ENCODE measurements at regions not wholly inside any gene's neighbourhood (a gene's known extent, or its start where the extent isn't known, plus 50 kb on each side); places are given as distances from the start of the nearest gene placed in this dataset.

GRCh38 chr20:1776681-1777475 lies 118.3 kb upstream of the SIRPA start:
- Histone ChIP-seq H3K4me3 (ENCODE audit: low read depth, low read length, poor library complexity, severe bottlenecking) (peak overlapping the region; percentile 74), H3K27ac (ENCODE audit: low read depth, low read length, poor library complexity, severe bottlenecking) (peak overlapping the region; percentile 62), H3K9me3 (ENCODE audit: low read depth, low read length, poor library complexity, severe bottlenecking) (no peaks in the 10 kb centered on the region), H3K4me1 (ENCODE audit: insufficient read depth, low read length, poor library complexity, severe bottlenecking) (peaks cover 4% of the 10 kb centered on the region), H3K36me3 (ENCODE audit: insufficient read depth, low read length, poor library complexity, severe bottlenecking) (no peaks in the 10 kb centered on the region), H3K27me3 (replicated peaks; ENCODE audit: insufficient read depth, low read depth, low read length, poor library complexity) (no peaks in the 10 kb centered on the region)
- ChIA-PET CTCF (interaction anchor here (0.6 to 1.4 kb wide), 16 partner anchors 9 to 821 kb away, joined by 3 to 14 read pairs (median 4); no protein-coding TSS in a partner anchor), POLR2A (ENCODE audit: low non-redundant PET) (interaction anchor here (0.6 to 0.7 kb wide), 3 partner anchors 12 to 255 kb away, joined by 5 to 6 read pairs (median 5); no protein-coding TSS in a partner anchor)
- intact Hi-C loops (cut with micrococcal nuclease; ENCODE audit: unreplicated experiment), result loop anchor here (5.0 kb wide), 1 partner anchor 270 kb away; no protein-coding TSS in a partner anchor
- peak; percentile 93 for DNase-seq (ENCODE audit: low spot score)
- TF ChIP-seq EZH2 (IDR thresholded peaks at IDR 0.05; ENCODE audit: borderline replicate concordance, low read depth, low read length, poor library complexity, severe bottlenecking), result no peak
- peak; percentile 80 for TF ChIP-seq CTCF (conservative IDR thresholded peaks at IDR 0.05; ENCODE audit: low read depth, low read length)
- TSS peak; percentile 74 for BruUV-seq (replicated peaks)

DNA sequence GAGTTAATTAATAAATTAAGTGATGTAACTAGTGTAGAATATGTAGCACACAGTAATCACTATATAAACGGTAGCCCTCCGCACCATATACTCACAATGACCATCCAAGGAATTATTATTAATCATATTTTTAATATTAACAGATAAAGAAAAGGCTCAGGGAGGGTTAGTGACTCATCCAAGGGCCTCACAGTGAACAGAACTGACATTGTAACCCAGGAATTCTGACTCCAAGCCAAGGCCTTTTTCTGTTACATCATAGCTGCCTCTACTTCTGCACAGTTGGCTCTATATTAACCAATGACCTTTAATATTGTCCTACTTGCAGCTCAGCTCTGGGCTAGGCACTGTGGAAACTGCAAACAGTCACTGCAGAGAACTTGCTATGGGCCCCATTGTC lies 117.5 kb upstream of the SIRPG start:
- CTCF ChIA-PET, result no interaction called here
- no TSS peak for BruUV-seq (replicated peaks)
- intact Hi-C loops (cut with micrococcal nuclease; ENCODE audit: unreplicated experiment), result loop anchor here (5.0 kb wide), 1 partner anchor 268 kb away; no protein-coding TSS in a partner anchor

DNA sequence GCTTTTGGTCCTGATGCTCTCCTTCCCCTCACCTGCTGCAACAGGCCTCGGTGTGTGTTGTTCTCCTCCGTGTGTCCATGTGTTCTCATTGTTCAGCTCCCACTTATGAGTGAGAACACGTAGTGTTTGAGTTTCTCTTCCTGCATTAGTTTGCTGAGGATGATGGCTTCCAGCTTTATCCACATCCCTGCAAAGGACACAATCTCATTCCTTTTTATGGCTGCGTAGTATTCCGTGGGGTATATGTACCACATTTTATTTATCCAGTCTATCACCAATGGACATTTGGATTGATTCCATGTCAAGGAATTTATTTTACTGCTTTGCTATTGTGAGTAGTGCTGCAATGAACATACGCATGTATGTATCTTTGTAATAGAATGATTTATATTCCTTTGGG lies 116.9 kb upstream of the SIRPG start:
- POLR2A ChIA-PET (ENCODE audit: low non-redundant PET), result no interaction called here
- Histone ChIP-seq H3K27me3 (replicated peaks; ENCODE audit: insufficient read depth, low read depth, low read length, poor library complexity) (no peaks in the 10 kb centered on the region), H3K36me3 (ENCODE audit: insufficient read depth, low read length, poor library complexity, severe bottlenecking) (no peaks in the 10 kb centered on the region), H3K27ac (ENCODE audit: low read depth, low read length, poor library complexity, severe bottlenecking) (no peak overlapping the region), H3K4me1 (ENCODE audit: insufficient read depth, low read length, poor library complexity, severe bottlenecking) (peaks cover 4% of the 10 kb centered on the region), H3K4me3 (ENCODE audit: low read depth, low read length, poor library complexity, severe bottlenecking) (no peak overlapping the region), H3K9me3 (ENCODE audit: low read depth, low read length, poor library complexity, severe bottlenecking) (no peaks in the 10 kb centered on the region)
- CTCF ChIA-PET, result no interaction called here
- no peak for DNase-seq (ENCODE audit: low spot score)
- intact Hi-C loops (cut with micrococcal nuclease; ENCODE audit: unreplicated experiment), result no loop called here
- TF ChIP-seq CTCF (conservative IDR thresholded peaks at IDR 0.05; ENCODE audit: low read depth, low read length) (no peak), EZH2 (IDR thresholded peaks at IDR 0.05; ENCODE audit: borderline replicate concordance, low read depth, low read length, poor library complexity, severe bottlenecking) (no peak)
- BruUV-seq (replicated peaks), result no TSS peak

More for the DNA sequence above, 117.5 kb upstream of the SIRPG start:
- no peak overlapping the region for H3K4me3 ChIP-seq (ENCODE audit: low read depth, low read length, poor library complexity, severe bottlenecking)
- H3K9me3 ChIP-seq (ENCODE audit: low read depth, low read length, poor library complexity, severe bottlenecking), result no peaks in the 10 kb centered on the region
- no peaks in the 10 kb centered on the region for H3K36me3 ChIP-seq (ENCODE audit: insufficient read depth, low read length, poor library complexity, severe bottlenecking)
- DNase-seq (ENCODE audit: low spot score), result no peak
- H3K27ac ChIP-seq (ENCODE audit: low read depth, low read length, poor library complexity, severe bottlenecking), result no peak overlapping the region
- H3K27me3 ChIP-seq (replicated peaks; ENCODE audit: insufficient read depth, low read depth, low read length, poor library complexity), result no peaks in the 10 kb centered on the region
- peaks cover 4% of the 10 kb centered on the region for H3K4me1 ChIP-seq (ENCODE audit: insufficient read depth, low read length, poor library complexity, severe bottlenecking)
- TF ChIP-seq CTCF (conservative IDR thresholded peaks at IDR 0.05; ENCODE audit: low read depth, low read length), result no peak
- no peak for TF ChIP-seq EZH2 (IDR thresholded peaks at IDR 0.05; ENCODE audit: borderline replicate concordance, low read depth, low read length, poor library complexity, severe bottlenecking)
- POLR2A ChIA-PET (ENCODE audit: low non-redundant PET), result no interaction called here
